ENCODE measurements at regions not wholly inside any gene's neighbourhood (a gene's known extent, or its start where the extent isn't known, plus 50 kb on each side); places are given as distances from the start of the nearest gene placed in this dataset.
A peak's percentile ranks its signal among the peaks of the same experiment; 100 is the strongest.

DNA sequence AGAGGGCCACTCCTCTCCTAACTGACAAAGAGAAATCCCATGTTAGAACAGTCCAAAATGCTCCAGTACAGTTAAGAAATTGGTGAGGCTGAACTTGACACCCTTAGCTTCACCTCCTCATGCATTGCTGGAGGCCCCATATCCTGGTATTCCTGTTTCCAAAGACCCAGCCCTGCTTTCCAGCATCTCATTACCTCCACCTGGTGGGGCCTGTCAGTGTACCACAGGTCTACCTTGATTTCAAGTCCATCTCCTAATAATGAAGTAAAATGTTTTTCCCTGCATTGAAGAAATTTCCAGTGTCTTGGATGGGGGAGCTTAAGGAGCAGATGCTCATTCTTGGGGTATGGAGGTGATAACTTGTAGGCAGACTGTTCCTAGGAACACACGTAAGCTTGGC, 70.6 kb upstream of the S1PR3 start:
- CTCF ChIA-PET = no interaction called here
- peaks cover 39% of the 10 kb centered on the region for H3K4me1 Mint-ChIP-seq
- no peaks in the 10 kb centered on the region for H3K79me2 ChIP-seq (ENCODE audit: control insufficient read depth, insufficient read depth, low read length)
- H3K27ac ChIP-seq (ENCODE audit: low read length in 2 of 2) = no peak overlapping the region
- TF ChIP-seq, protein P1, sequence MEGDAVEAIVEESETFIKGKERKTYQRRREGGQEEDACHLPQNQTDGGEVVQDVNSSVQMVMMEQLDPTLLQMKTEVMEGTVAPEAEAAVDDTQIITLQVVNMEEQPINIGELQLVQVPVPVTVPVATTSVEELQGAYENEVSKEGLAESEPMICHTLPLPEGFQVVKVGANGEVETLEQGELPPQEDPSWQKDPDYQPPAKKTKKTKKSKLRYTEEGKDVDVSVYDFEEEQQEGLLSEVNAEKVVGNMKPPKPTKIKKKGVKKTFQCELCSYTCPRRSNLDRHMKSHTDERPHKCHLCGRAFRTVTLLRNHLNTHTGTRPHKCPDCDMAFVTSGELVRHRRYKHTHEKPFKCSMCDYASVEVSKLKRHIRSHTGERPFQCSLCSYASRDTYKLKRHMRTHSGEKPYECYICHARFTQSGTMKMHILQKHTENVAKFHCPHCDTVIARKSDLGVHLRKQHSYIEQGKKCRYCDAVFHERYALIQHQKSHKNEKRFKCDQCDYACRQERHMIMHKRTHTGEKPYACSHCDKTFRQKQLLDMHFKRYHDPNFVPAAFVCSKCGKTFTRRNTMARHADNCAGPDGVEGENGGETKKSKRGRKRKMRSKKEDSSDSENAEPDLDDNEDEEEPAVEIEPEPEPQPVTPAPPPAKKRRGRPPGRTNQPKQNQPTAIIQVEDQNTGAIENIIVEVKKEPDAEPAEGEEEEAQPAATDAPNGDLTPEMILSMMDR (IDR thresholded peaks at IDR 0.05) = no peak
- no peak for TF ChIP-seq EZH2 (IDR thresholded peaks at IDR 0.05; ENCODE audit: borderline replicate concordance, insufficient read depth, low read depth, low read length, poor library complexity, severe bottlenecking)
- peaks cover 0 to 21% (median 15%) of the 10 kb centered on the region in 3 donors for H3K9me3 ChIP-seq (ENCODE audit: control extremely low read depth in 1 of 3, control insufficient read depth in 2 of 3, insufficient read depth in 1 of 3, low read length in 2 of 3)
- peaks cover 2% of the 10 kb centered on the region for H3K27me3 Mint-ChIP-seq
- H3K4me2 ChIP-seq (replicated peaks; ENCODE audit: low read depth, low read length, poor library complexity, severe bottlenecking) = no peak overlapping the region
- no peak overlapping the region for H3K4me3 ChIP-seq (ENCODE audit: control extremely low read depth in 1 of 5, extremely low read depth in 1 of 5, insufficient read depth in 1 of 5, low read depth in 2 of 5, low read length in 4 of 5)
- H3K9ac ChIP-seq (ENCODE audit: low read length) = no peak overlapping the region
- no peak for ATAC-seq (ENCODE audit: low read depth)
- no peaks in the 10 kb centered on the region for H3K36me3 ChIP-seq (replicated peaks in 1 of 2; ENCODE audit: control extremely low read depth in 1 of 2, control insufficient read depth in 1 of 2, extremely low read depth in 1 of 2, insufficient read depth in 2 of 2, low read length in 1 of 2)
- POLR2A ChIA-PET = no interaction called here
- 100% methylated on average over 1 of the region's 1 CpG for WGBS (ENCODE audit: insufficient coverage)
- H4K20me1 ChIP-seq (ENCODE audit: control insufficient read depth, insufficient read depth, low read length, poor library complexity, severe bottlenecking) = no peaks in the 10 kb centered on the region
- peaks cover 33 to 37% of the 10 kb centered on the region in 2 donors for H3K4me1 ChIP-seq (ENCODE audit: control insufficient read depth in 2 of 2, insufficient read depth in 2 of 2, low read length in 2 of 2)
- no peak overlapping the region for H2AFZ ChIP-seq (ENCODE audit: insufficient read depth, low read depth, low read length, poor library complexity, severe bottlenecking)
- DNase-seq = no peak
- peak overlapping the region; percentile 10 for H3K27ac Mint-ChIP-seq
- intact Hi-C loops (cut with micrococcal nuclease) = no loop called here
- H3K27me3 ChIP-seq (replicated peaks in 1 of 4; ENCODE audit: control extremely low read depth in 1 of 4, control insufficient read depth in 3 of 4, insufficient read depth in 4 of 4, low read length in 3 of 4) = no peaks in the 10 kb centered on the region
- peaks cover 5% of the 10 kb centered on the region for H3K9me3 Mint-ChIP-seq (ENCODE audit: insufficient read depth)
- no peak overlapping the region for H3K4me3 Mint-ChIP-seq

DNA sequence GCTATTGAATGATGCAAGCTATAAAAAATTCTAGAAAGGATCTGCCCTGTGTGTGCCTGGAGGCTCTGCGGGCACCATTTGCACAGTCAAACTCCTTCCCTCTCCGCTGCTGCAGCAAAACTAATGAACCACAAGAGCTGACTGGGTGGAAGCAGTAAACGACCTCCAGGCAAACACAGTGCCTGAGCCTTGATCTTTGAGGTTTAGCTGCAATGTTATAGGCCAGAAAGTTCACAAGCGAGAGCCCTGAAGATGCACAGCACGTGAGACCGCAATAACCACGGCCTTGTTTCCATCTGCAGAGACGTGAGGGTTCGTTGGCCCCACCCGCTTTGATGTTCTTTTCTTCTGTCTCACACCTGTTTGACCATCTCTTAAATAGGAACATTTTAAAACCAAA, 69.2 kb upstream of the S1PR3 start:
- peaks cover 49% of the 10 kb centered on the region for H3K4me1 Mint-ChIP-seq
- POLR2A ChIA-PET = no interaction called here
- peak overlapping the region; percentile 38 for H3K4me3 Mint-ChIP-seq
- H4K20me1 ChIP-seq (ENCODE audit: control insufficient read depth, insufficient read depth, low read length, poor library complexity, severe bottlenecking) = no peaks in the 10 kb centered on the region
- CTCF ChIA-PET = no interaction called here
- WGBS (ENCODE audit: insufficient coverage) = 4% methylated on average over 10 of the region's 10 CpGs
- H3K79me2 ChIP-seq (ENCODE audit: control insufficient read depth, insufficient read depth, low read length) = no peaks in the 10 kb centered on the region
- no peak overlapping the region for H3K9ac ChIP-seq (ENCODE audit: low read length)
- TF ChIP-seq, protein P1 (IDR thresholded peaks at IDR 0.05) = no peak
- no peak for TF ChIP-seq EZH2 (IDR thresholded peaks at IDR 0.05; ENCODE audit: borderline replicate concordance, insufficient read depth, low read depth, low read length, poor library complexity, severe bottlenecking)
- peaks cover 37 to 40% of the 10 kb centered on the region in 2 donors for H3K4me1 ChIP-seq (ENCODE audit: control insufficient read depth in 2 of 2, insufficient read depth in 2 of 2, low read length in 2 of 2)
- peak overlapping the region; percentile 15 for H3K27ac Mint-ChIP-seq
- ATAC-seq (ENCODE audit: low read depth) (peak; percentile 73), DNase-seq (peak; percentile 76)
- H3K9me3 Mint-ChIP-seq (ENCODE audit: insufficient read depth) = peaks cover 5% of the 10 kb centered on the region
- no peaks in the 10 kb centered on the region for H3K27me3 ChIP-seq (replicated peaks in 1 of 4; ENCODE audit: control extremely low read depth in 1 of 4, control insufficient read depth in 3 of 4, insufficient read depth in 4 of 4, low read length in 3 of 4)
- H3K4me2 ChIP-seq (replicated peaks; ENCODE audit: low read depth, low read length, poor library complexity, severe bottlenecking) = peak overlapping the region; percentile 57
- no peaks in the 10 kb centered on the region for H3K36me3 ChIP-seq (replicated peaks in 1 of 2; ENCODE audit: control extremely low read depth in 1 of 2, control insufficient read depth in 1 of 2, extremely low read depth in 1 of 2, insufficient read depth in 2 of 2, low read length in 1 of 2)
- H3K9me3 ChIP-seq (ENCODE audit: control extremely low read depth in 1 of 3, control insufficient read depth in 2 of 3, insufficient read depth in 1 of 3, low read length in 2 of 3) = peaks cover 0 to 21% (median 15%) of the 10 kb centered on the region in 3 donors
- H2AFZ ChIP-seq (ENCODE audit: insufficient read depth, low read depth, low read length, poor library complexity, severe bottlenecking) = no peak overlapping the region
- H3K27me3 Mint-ChIP-seq = peaks cover 5% of the 10 kb centered on the region
- H3K27ac ChIP-seq (ENCODE audit: low read length in 2 of 2) = no peak overlapping the region
- intact Hi-C loops (cut with micrococcal nuclease) = no loop called here
- H3K4me3 ChIP-seq (ENCODE audit: control extremely low read depth in 1 of 5, extremely low read depth in 1 of 5, insufficient read depth in 1 of 5, low read depth in 2 of 5, low read length in 4 of 5) = peak overlapping the region in 1 of 5 experiments; percentile 7

Data from B cell (primary cell).